ENCODE measurements at regions not wholly inside any gene's neighbourhood (a gene's known extent, or its start where the extent isn't known, plus 50 kb on each side); places are given as distances from the start of the nearest gene placed in this dataset.

- in situ Hi-C loops (cut with MboI), result no loop called here
- no peaks in the 10 kb centered on the region for H3K36me3 ChIP-seq (ENCODE audit: control insufficient read depth, insufficient read depth, low read length)
- FAIRE-seq, result no peak
Observed at GRCh38 chr2:183623227-183623626, 499.0 kb downstream of the NUP35 start.

GRCh38 chr2:183630964-183631363, 506.7 kb downstream of the NUP35 start:
- WGBS (ENCODE audit: insufficient coverage, low coverage, missing lambda C conversion rate), result 0% methylated on average over 2 of the region's 2 CpGs
- TF ChIP-seq CHD4 (IDR thresholded peaks at IDR 0.05; ENCODE audit: insufficient read depth, insufficient replicate concordance, low read depth, low read length, poor library complexity, severe bottlenecking), result no peak
- TF ChIP-seq ZNF253 (CRISPR knock-in tag; conservative IDR thresholded peaks at IDR 0.05), result no peak
- TF ChIP-seq NR2F6 (CRISPR knock-in tag; IDR thresholded peaks at IDR 0.05), result no peak
- TF ChIP-seq HOXB6 (CRISPR knock-in tag; IDR thresholded peaks at IDR 0.05; ENCODE audit: borderline replicate concordance), result no peak
- TF ChIP-seq HNRNPLL (IDR thresholded peaks at IDR 0.05; ENCODE audit: low read depth, low read length, poor library complexity, severe bottlenecking), result no peak
- TF ChIP-seq FOS (IDR thresholded peaks at IDR 0.05; ENCODE audit: extremely low read depth, insufficient read length), result no peak
- TF ChIP-seq POLR2G (IDR thresholded peaks at IDR 0.05; ENCODE audit: low read depth, low read length), result no peak
- no peak for TF ChIP-seq KAT7 (CRISPR knock-in tag; IDR thresholded peaks at IDR 0.05; ENCODE audit: borderline replicate concordance)
- TF ChIP-seq BRCA1 (IDR thresholded peaks at IDR 0.05), result no peak
- no peak for TF ChIP-seq BRCA1 (CRISPR knock-in tag; IDR thresholded peaks at IDR 0.05)
- no peak for TF ChIP-seq ZNF174 (CRISPR knock-in tag; IDR thresholded peaks at IDR 0.05)
- no peak for TF ChIP-seq ZNF75A (CRISPR knock-in tag; IDR thresholded peaks at IDR 0.05)
- TF ChIP-seq ZSCAN29 (IDR thresholded peaks at IDR 0.05), result no peak

More at GRCh38 chr2:183623227-183623626, 499.0 kb downstream of the NUP35 start:
- POLR2A ChIA-PET, result no interaction called here
- no peak for ATAC-seq
- BruUV-seq (replicated peaks), result no TSS peak
- no peak for DNase-seq (ENCODE audit: extremely low read depth in 1 of 4, low spot score in 3 of 4)
- Histone ChIP-seq H3K4me1 (replicated peaks in 1 of 2; ENCODE audit: control insufficient read depth in 2 of 2, insufficient read depth in 2 of 2, low read length in 2 of 2) (no peaks in the 10 kb centered on the region), H3K9me3 (replicated peaks; ENCODE audit: control insufficient read depth, insufficient read depth, low read depth, low read length) (no peaks in the 10 kb centered on the region; the same call in 1 of the 2 replicates), H4K20me1 (replicated peaks; ENCODE audit: control insufficient read depth, insufficient read depth, low read length) (no peaks in the 10 kb centered on the region), H3K27ac (ENCODE audit: extremely low read depth, low read depth, low read length) (no peak overlapping the region), H3K27me3 (ENCODE audit: control insufficient read depth in 2 of 2, insufficient read depth in 2 of 2, low read length in 2 of 2) (no peaks in the 10 kb centered on the region), H3K9ac (ENCODE audit: insufficient read depth in 1 of 2, low read depth in 2 of 2, low read length in 2 of 2) (no peak overlapping the region), H3K4me2 (ENCODE audit: insufficient read depth, low read length) (no peak overlapping the region), H3K79me2 (ENCODE audit: control insufficient read depth, insufficient read depth, low read length) (no peaks in the 10 kb centered on the region), H3K9me1 (ENCODE audit: control insufficient read depth, insufficient read depth, low read length) (no peaks in the 10 kb centered on the region), H2AFZ (ENCODE audit: low read depth, low read length) (no peak overlapping the region), H3K4me3 (no peak overlapping the region)
- CTCF ChIA-PET (ENCODE audit: low intra/inter-chr PET ratio), result no interaction called here
- 3% methylated on average over 1 of the region's 1 CpG for WGBS (ENCODE audit: insufficient coverage, low coverage, missing lambda C conversion rate)
- TF ChIP-seq RUNX1 (IDR thresholded peaks at IDR 0.05; ENCODE audit: low read depth) (no peak), MAFG (tag; conservative IDR thresholded peaks at IDR 0.05) (0 out of 2 replicates have a peak, but pooled peaks have one; percentile 27), MAFF (IDR thresholded peaks at IDR 0.05; ENCODE audit: low read length) (peak; percentile 30; the same call in 1 of the 2 replicates), ZNF316 (IDR thresholded peaks at IDR 0.05) (peak; percentile 66)
- TF ChIP-seq, protein P1, sequence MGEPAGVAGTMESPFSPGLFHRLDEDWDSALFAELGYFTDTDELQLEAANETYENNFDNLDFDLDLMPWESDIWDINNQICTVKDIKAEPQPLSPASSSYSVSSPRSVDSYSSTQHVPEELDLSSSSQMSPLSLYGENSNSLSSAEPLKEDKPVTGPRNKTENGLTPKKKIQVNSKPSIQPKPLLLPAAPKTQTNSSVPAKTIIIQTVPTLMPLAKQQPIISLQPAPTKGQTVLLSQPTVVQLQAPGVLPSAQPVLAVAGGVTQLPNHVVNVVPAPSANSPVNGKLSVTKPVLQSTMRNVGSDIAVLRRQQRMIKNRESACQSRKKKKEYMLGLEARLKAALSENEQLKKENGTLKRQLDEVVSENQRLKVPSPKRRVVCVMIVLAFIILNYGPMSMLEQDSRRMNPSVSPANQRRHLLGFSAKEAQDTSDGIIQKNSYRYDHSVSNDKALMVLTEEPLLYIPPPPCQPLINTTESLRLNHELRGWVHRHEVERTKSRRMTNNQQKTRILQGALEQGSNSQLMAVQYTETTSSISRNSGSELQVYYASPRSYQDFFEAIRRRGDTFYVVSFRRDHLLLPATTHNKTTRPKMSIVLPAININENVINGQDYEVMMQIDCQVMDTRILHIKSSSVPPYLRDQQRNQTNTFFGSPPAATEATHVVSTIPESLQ (CRISPR knock-in tag; IDR thresholded peaks at IDR 0.05), result no peak
- intact Hi-C loops (cut with micrococcal nuclease), result no loop called here

More at GRCh38 chr2:183630964-183631363, 506.7 kb downstream of the NUP35 start:
- H3K36me3 ChIP-seq (ENCODE audit: control insufficient read depth, insufficient read depth, low read length), result no peaks in the 10 kb centered on the region
- no peaks in the 10 kb centered on the region for H3K27me3 ChIP-seq (ENCODE audit: control insufficient read depth in 2 of 2, insufficient read depth in 2 of 2, low read length in 2 of 2)
- no peaks in the 10 kb centered on the region for H3K79me2 ChIP-seq (ENCODE audit: control insufficient read depth, insufficient read depth, low read length)
- no peak for DNase-seq (ENCODE audit: extremely low read depth in 1 of 4, low spot score in 3 of 4)
- H4K20me1 ChIP-seq (replicated peaks; ENCODE audit: control insufficient read depth, insufficient read depth, low read length), result no peaks in the 10 kb centered on the region
- no TSS peak for BruUV-seq (replicated peaks)
- POLR2A ChIA-PET, result no interaction called here
- no peak overlapping the region for H3K4me2 ChIP-seq (ENCODE audit: insufficient read depth, low read length)
- intact Hi-C loops (cut with micrococcal nuclease), result no loop called here
- H3K4me1 ChIP-seq (replicated peaks in 1 of 2; ENCODE audit: control insufficient read depth in 2 of 2, insufficient read depth in 2 of 2, low read length in 2 of 2), result no peaks in the 10 kb centered on the region
- FAIRE-seq, result no peak
- H3K9ac ChIP-seq (ENCODE audit: insufficient read depth in 1 of 2, low read depth in 2 of 2, low read length in 2 of 2), result no peak overlapping the region
- no peaks in the 10 kb centered on the region for H3K9me3 ChIP-seq (replicated peaks; ENCODE audit: control insufficient read depth, insufficient read depth, low read depth, low read length)
- H3K4me3 ChIP-seq, result no peak overlapping the region
- ATAC-seq, result no peak
- in situ Hi-C loops (cut with MboI), result no loop called here
- no peak overlapping the region for H2AFZ ChIP-seq (ENCODE audit: low read depth, low read length)
- no peaks in the 10 kb centered on the region for H3K9me1 ChIP-seq (ENCODE audit: control insufficient read depth, insufficient read depth, low read length)
- CTCF ChIA-PET (ENCODE audit: low intra/inter-chr PET ratio), result no interaction called here
- no peak overlapping the region for H3K27ac ChIP-seq (ENCODE audit: extremely low read depth, low read depth, low read length)
